Prostate gland (tissue), 2 donors: ENCODE measurements at regions not wholly inside any gene's neighbourhood (a gene's known extent, or its start where the extent isn't known, plus 50 kb on each side); places are given as distances from the start of the nearest gene placed in this dataset.

Source experiments
- DNase-seq: peaks from one replicate; pipeline ENCODE4 v3.0.0-alpha.2; 2019; ENCODE audit warnings: low spot score
- H3K27ac ChIP-seq, 2 donors: fragments of 200-600 bp; sonication (generic); 2 replicates each; pipeline ENCODE4 v1.5.1; 2017 to 2019
- H3K27me3 ChIP-seq: fragments of 200-600 bp; sonication (generic); replicated peaks from 2 replicates; pipeline ENCODE4 v1.5.1; 2019; ENCODE audit not compliant: insufficient read depth
- H3K36me3 ChIP-seq, 2 donors: fragments of 200-600 bp; sonication (generic); 1 replicate in 1 of 2; 2 replicates in 1 of 2; pipeline versions ENCODE4 v1.5.1 to v1.8.1; 2017 to 2019
- H3K4me1 ChIP-seq: fragments of 200-600 bp; sonication (generic); replicated peaks from 2 replicates; pipeline ENCODE4 v1.5.1; 2019
- H3K4me3 ChIP-seq, 2 donors: fragments of 200-600 bp; sonication (generic); 2 replicates each; pipeline ENCODE4 v1.5.1; 2017 to 2019
- H3K9me3 ChIP-seq: fragments of 200-600 bp; sonication (generic); 2 replicates; pipeline ENCODE4 v1.5.1; 2017
- CTCF ChIP-seq, 4 experiments: fragments of 200-600 bp in 2 of 4; fragments of 450-650 bp in 2 of 4; sonication (generic) in 2 of 4; IDR thresholded peaks; 1 replicate in 3 of 4; 2 replicates in 1 of 4; pipeline ENCODE4 v1.5.1; 2016 to 2019; ENCODE audit warnings: antibody characterized with exemption in 4 of 4, mild to moderate bottlenecking in 2 of 4, moderate library complexity in 2 of 4
- POLR2A ChIP-seq: fragments of 450-650 bp; IDR thresholded peaks from one replicate; pipeline ENCODE4 v1.6.1; 2016; ENCODE audit warnings: antibody characterized with exemption, mild to moderate bottlenecking
- POLR2AphosphoS5 ChIP-seq: sonication (generic); formaldehyde crosslinking; IDR thresholded peaks from one replicate; pipeline ENCODE4 v1.6.1; 2017; ENCODE audit warnings: antibody characterized with exemption
- WGBS: methylation state at CpG from one replicate; pipeline ENCODE4 v1.1.5; 2018; 5-methylcytosine and 5-hydroxymethylcytosine counted together
- intact Hi-C: fragments of 100-400 bp; cut with DNase I; formaldehyde crosslinking; loops from one replicate; pipeline ENCODE4 v1.14.2; 2022

- no peaks in the 10 kb centered on the region for H3K9me3 ChIP-seq
- no peaks in the 10 kb centered on the region for H3K27me3 ChIP-seq
- intact Hi-C loops: no loop called here
- no peak overlapping the region for H3K4me3 ChIP-seq
- H3K36me3 ChIP-seq: no peaks in the 10 kb centered on the region
- H3K4me1 ChIP-seq: no peaks in the 10 kb centered on the region
- TF ChIP-seq POLR2A (no peak), CTCF (IDR thresholded peaks at IDR 0.05) (no peak), POLR2AphosphoS5 (no peak)
- WGBS: 72% methylated on average over 9 of the region's 9 CpGs
- DNase-seq: no peak
- no peak overlapping the region for H3K27ac ChIP-seq
Observed at GRCh38 chr6:10073341-10073740, 341.5 kb downstream of the TFAP2A start.

GRCh38 chr6:10071631-10072220 lies 343.1 kb downstream of the TFAP2A start:
- Histone ChIP-seq H3K4me3 (no peak overlapping the region), H3K9me3 (no peaks in the 10 kb centered on the region), H3K36me3 (no peaks in the 10 kb centered on the region), H3K4me1 (no peaks in the 10 kb centered on the region), H3K27me3 (no peaks in the 10 kb centered on the region), H3K27ac (no peak overlapping the region)
- no peak for DNase-seq
- intact Hi-C loops: no loop called here
- 68% methylated on average over 5 of the region's 5 CpGs for WGBS
- TF ChIP-seq CTCF (IDR thresholded peaks at IDR 0.05) (no peak), POLR2A (no peak), POLR2AphosphoS5 (no peak)

GRCh38 chr6:10060004-10060403 lies 354.9 kb downstream of the TFAP2A start:
- H3K36me3 ChIP-seq: no peaks in the 10 kb centered on the region
- no peak overlapping the region for H3K4me3 ChIP-seq
- no peaks in the 10 kb centered on the region for H3K4me1 ChIP-seq
- H3K27ac ChIP-seq: no peak overlapping the region
- H3K9me3 ChIP-seq: no peaks in the 10 kb centered on the region
- TF ChIP-seq CTCF (IDR thresholded peaks at IDR 0.05): no peak
- TF ChIP-seq POLR2A: no peak
- no peak for TF ChIP-seq POLR2AphosphoS5
- no peaks in the 10 kb centered on the region for H3K27me3 ChIP-seq
- 69% methylated on average over 2 of the region's 2 CpGs for WGBS
- no peak for DNase-seq
- intact Hi-C loops: no loop called here

- Histone ChIP-seq H3K4me3 (no peak overlapping the region), H3K9me3 (no peaks in the 10 kb centered on the region), H3K36me3 (no peaks in the 10 kb centered on the region), H3K27ac (no peak overlapping the region), H3K4me1 (no peaks in the 10 kb centered on the region), H3K27me3 (no peaks in the 10 kb centered on the region)
- no peak for DNase-seq
- intact Hi-C loops: no loop called here
- no peak for TF ChIP-seq POLR2A
- TF ChIP-seq POLR2AphosphoS5: no peak
- no peak for TF ChIP-seq CTCF (IDR thresholded peaks at IDR 0.05)
Observed at GRCh38 chr6:10054672-10055071, 360.2 kb downstream of the TFAP2A start.

GRCh38 chr6:10051283-10051682 lies 363.6 kb downstream of the TFAP2A start:
- intact Hi-C loops: no loop called here
- no peaks in the 10 kb centered on the region for H3K27me3 ChIP-seq
- no peaks in the 10 kb centered on the region for H3K4me1 ChIP-seq
- TF ChIP-seq POLR2A (no peak), POLR2AphosphoS5 (no peak), CTCF (IDR thresholded peaks at IDR 0.05) (no peak)
- H3K4me3 ChIP-seq: no peak overlapping the region
- no peaks in the 10 kb centered on the region for H3K36me3 ChIP-seq
- H3K9me3 ChIP-seq: no peaks in the 10 kb centered on the region
- no peak overlapping the region for H3K27ac ChIP-seq
- DNase-seq: no peak
